ENCODE measurements at regions not wholly inside any gene's neighbourhood (a gene's known extent, or its start where the extent isn't known, plus 50 kb on each side); places are given as distances from the start of the nearest gene placed in this dataset.

GRCh38 chr9:79185866-79186265 is 385.9 kb upstream of the TLE4 start:
- TF ChIP-seq CTCF (IDR thresholded peaks at IDR 0.05), result no peak
- intact Hi-C loops (cut with DNase I), result no loop called here
- no peaks in the 10 kb centered on the region for H3K36me3 ChIP-seq
- no peaks in the 10 kb centered on the region for H3K4me1 ChIP-seq
- no peak overlapping the region for H3K4me3 ChIP-seq
- no peaks in the 10 kb centered on the region for H3K9me3 ChIP-seq
- DNase-seq, result no peak
- no peak overlapping the region for H3K9ac ChIP-seq (ENCODE audit: low read depth in 2 of 2, low read length in 2 of 2)
- no peak overlapping the region for H3K27ac ChIP-seq
- no peaks in the 10 kb centered on the region for H3K27me3 ChIP-seq

GRCh38 chr9:79189511-79189924 is 382.2 kb upstream of the TLE4 start:
- Histone ChIP-seq H3K4me3 (no peak overlapping the region), H3K9ac (ENCODE audit: low read depth in 2 of 2, low read length in 2 of 2) (no peak overlapping the region), H3K4me1 (no peaks in the 10 kb centered on the region), H3K36me3 (no peaks in the 10 kb centered on the region), H3K9me3 (no peaks in the 10 kb centered on the region), H3K27ac (no peak overlapping the region), H3K27me3 (no peaks in the 10 kb centered on the region)
- intact Hi-C loops (cut with DNase I), result no loop called here
- no peak for DNase-seq
- no peak for TF ChIP-seq CTCF (IDR thresholded peaks at IDR 0.05)

DNA sequence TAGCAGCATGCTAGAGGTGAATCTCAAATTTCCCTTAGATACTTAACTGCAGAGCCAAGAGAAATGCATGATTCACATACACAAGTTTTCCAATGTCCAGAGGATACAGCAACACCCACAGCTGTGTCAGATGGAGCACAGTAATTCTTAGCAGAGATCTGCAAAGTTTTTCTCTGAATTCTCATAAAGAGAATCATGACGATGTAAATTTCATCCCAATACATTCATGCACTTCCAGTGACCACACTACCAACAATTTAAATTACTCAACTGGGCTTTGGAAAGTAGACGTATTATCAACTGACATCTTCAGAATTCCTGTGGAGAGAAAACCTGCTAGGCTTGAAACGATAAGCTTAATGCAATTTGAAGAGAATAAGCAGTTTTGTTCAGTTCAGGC is 378.8 kb upstream of the TLE4 start:
- TF ChIP-seq CTCF (IDR thresholded peaks at IDR 0.05), result no peak
- no peak for DNase-seq
- Histone ChIP-seq H3K36me3 (no peaks in the 10 kb centered on the region), H3K9me3 (no peaks in the 10 kb centered on the region), H3K9ac (ENCODE audit: low read depth in 2 of 2, low read length in 2 of 2) (no peak overlapping the region), H3K27me3 (no peaks in the 10 kb centered on the region), H3K4me1 (no peaks in the 10 kb centered on the region), H3K4me3 (no peak overlapping the region), H3K27ac (no peak overlapping the region)
- intact Hi-C loops (cut with DNase I), result no loop called here

- H3K9me3 ChIP-seq, result no peaks in the 10 kb centered on the region
- no peak for DNase-seq
- no peak for TF ChIP-seq CTCF (IDR thresholded peaks at IDR 0.05)
- no peaks in the 10 kb centered on the region for H3K4me1 ChIP-seq
- H3K27ac ChIP-seq, result no peak overlapping the region
- no peaks in the 10 kb centered on the region for H3K36me3 ChIP-seq
- H3K9ac ChIP-seq (ENCODE audit: low read depth in 2 of 2, low read length in 2 of 2), result no peak overlapping the region
- intact Hi-C loops (cut with DNase I), result no loop called here
- no peak overlapping the region for H3K4me3 ChIP-seq
- H3K27me3 ChIP-seq, result no peaks in the 10 kb centered on the region
Measured at GRCh38 chr9:79193501-79194223, 378.1 kb upstream of the TLE4 start.

GRCh38 chr9:79195879-79196278 is 375.9 kb upstream of the TLE4 start:
- no peak for TF ChIP-seq CTCF (IDR thresholded peaks at IDR 0.05)
- no peak for DNase-seq

More at GRCh38 chr9:79195879-79196278, 375.9 kb upstream of the TLE4 start:
- Histone ChIP-seq H3K9me3 (no peaks in the 10 kb centered on the region), H3K9ac (ENCODE audit: low read depth in 2 of 2, low read length in 2 of 2) (no peak overlapping the region), H3K27me3 (no peaks in the 10 kb centered on the region), H3K4me1 (no peaks in the 10 kb centered on the region), H3K27ac (no peak overlapping the region), H3K4me3 (no peak overlapping the region), H3K36me3 (no peaks in the 10 kb centered on the region)
- intact Hi-C loops (cut with DNase I), result no loop called here

Data from colonic mucosa (tissue), 4 donors.